Myocyte (in vitro differentiated cells): ENCODE measurements at regions not wholly inside any gene's neighbourhood (a gene's known extent, or its start where the extent isn't known, plus 50 kb on each side); places are given as distances from the start of the nearest gene placed in this dataset.

Experiments
- DNase-seq: peaks from one replicate; pipeline ENCODE4 v3.0.0-alpha.2; 2012; ENCODE audit warnings: low read depth

DNA sequence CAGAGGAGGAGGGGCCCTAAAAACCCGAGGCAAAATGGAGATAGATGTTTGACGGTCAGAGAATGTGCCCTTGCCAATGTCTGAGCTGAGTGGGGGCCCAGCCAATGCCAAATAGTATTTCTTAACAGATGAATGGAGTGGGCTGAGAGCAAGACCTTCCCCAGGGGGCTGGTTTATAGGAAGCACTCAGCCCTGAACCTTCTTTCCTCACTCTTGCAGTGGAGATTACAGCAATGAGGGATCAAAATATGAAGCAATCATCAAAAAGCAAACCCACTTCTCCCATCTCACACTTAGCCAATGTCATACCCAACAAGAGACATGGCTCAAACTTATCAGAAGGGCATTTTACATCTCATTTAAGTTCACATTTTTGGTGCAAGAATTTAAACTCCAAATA is 350.3 kb downstream of the GADD45G start:
- no peak for DNase-seq

DNA sequence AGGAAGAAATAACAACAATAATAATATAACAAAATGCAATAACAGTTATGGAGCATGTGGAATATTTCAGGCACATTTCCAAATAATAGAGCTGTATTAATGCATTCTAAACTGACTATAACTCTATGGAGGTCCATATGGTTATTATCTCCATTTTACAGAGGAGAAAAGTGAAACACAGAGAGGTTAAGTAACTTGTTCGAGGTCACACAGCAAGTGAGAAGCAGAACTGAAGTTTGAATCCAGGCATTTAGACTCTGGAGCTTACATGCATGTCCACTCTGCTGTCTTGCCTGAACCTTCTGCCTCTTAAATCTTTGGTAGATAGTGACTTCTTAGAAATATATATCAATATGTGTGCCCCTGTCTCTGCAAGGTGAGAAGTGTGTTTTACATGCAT is 350.8 kb downstream of the GADD45G start:
- no peak for DNase-seq

DNA sequence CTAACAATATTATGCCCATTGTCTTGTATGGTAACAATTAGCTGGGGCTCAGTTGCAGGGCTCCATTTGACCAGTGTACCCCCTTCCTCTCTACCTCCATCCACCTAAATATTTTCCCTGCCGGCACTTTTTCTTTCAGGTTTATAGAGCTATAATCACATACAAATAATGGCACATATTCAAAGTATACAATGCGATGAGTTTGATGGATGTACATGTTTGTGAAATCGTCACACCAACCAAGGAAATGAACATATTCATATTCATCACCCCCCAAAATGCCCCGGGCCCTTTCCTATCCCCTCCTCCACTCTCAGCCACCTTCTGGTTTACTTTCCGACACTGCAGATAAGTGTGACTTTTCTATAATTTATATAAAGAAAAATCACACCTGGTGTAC is 351.5 kb downstream of the GADD45G start:
- DNase-seq = no peak

DNA sequence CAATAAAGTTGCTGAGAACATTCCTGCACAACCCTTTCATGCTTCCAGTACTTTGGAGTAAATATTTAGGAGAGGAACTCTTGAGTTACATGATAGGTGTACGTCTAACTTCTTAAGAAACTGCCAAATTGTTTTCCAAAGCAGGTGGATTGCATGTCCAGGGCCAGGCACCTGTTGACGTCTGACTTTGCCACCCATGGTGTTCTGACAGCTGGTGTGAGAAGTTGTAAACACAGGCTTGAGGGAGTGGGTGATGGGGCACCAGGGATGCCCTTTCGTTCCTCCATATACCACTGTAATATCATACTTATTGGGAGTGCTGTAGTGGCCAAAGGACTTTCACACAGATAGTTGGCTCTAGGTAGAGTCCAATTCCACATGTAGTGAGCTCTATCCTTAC is 352.1 kb downstream of the GADD45G start:
- DNase-seq = peak; percentile 69

DNA sequence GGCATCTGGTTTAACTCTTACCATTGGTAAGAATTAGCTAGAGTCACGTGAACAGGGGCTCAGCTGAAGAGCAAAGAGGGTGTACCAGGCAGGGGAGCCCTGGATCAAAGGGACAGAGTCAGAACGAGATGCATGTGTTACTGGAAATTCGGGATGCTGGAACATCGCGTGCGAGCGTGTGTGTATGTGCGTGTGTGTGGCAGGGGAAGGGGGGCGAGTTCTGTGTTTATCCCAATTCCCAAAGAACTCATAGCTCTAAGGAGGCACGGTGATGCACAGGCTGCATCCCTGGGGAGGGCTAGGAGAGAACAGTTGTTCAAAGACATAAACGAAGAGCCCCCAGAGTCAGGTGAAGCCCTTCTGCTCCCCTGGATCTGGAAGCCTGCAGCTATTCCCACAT is 353.3 kb downstream of the GADD45G start:
- no peak for DNase-seq

DNA sequence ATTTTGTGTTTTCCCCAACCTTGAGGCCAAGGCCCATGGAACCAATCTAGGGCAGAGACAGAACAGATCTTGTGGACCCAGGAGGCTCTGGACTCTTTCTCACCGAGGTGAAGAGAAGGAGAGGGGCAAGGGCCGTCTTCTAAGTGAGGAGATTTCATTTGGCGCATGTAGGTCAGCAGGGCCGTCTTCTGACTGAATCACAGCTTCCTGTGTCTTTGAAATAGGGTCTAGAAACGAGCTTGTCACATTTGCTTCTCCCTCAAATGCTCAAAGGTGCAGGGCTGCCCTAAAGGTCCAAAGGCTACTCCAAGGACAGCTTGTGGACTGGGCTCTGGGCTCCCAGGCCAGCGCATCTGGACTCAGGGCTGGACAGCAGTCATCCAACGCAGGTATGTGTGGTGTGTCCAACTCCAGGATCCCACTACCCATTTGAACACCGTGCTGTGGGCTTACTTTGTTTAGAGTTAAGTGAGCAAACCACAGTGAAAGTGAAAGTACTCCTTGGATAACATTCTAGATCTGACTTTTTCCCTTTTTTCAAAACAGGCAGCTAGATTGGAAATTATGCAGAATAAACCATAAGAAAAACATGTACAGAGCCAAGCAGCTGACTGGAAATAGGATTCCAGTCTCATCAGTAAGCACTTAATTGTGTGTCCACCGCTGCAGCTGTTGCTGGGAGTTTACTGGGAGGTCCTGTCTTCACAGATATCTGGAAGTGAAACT is 357.0 kb downstream of the GADD45G start:
- DNase-seq = peak; percentile 81

DNA sequence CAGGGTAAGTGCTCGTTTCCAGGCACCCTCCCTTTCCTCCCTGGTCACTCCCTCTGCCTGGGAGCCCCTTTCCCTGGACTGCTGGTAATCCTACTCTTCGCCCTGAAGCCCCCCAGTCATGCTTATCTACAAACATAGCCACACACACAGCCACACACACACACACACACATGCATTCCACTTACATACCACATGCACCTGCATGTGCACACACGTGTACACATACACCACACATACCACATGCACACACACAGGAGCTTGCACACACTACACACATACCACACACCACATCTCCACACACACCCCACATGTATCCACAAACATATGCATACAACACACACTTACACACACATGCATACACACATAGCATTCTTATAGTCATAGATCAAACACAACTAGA is 358.5 kb downstream of the GADD45G start:
- no peak for DNase-seq

DNA sequence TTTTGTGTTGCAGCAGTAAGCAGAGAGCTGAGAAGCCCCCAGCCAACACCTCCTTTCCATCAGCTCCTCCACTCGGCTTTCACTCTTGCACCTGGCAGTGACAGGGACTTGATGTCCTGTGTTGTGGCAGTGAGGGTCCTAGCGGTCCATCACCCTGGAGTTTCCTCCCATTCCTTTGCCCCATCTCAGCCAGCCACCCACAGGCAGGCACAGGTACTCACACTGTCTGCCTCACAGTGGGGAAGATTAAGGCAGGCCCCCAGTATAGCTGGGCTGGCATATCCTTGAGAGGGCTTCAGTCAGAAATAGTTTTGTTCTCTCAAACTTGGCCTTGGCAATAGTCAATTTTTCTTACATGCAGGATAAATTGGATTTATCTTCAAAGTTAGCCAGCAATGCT is 362.7 kb downstream of the GADD45G start:
- no peak for DNase-seq

DNA sequence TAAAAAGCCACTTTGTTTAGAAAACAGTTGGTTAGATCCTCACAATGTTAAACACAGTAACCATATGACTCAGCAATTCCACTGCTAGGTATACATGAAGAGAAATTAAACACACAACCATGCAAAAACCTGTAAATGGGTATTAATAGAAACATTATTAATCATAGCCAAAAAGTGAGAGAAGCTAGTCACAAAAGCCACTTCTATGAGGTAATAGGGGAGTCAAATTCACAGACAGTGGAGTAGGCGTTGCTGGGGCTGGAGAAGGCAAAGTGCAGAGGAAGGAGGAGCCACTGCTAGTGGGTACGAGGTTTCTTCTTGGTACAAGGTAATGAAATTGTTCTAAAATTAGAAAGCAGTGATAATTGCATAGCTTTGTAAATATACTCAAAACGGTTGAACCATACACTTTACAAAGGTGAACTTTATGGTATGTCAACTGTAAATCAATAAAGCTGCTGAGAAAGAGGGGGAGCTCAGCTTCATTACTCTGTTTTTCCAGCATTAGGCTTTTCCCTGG is 364.4 kb downstream of the GADD45G start:
- DNase-seq = peak; percentile 47

DNA sequence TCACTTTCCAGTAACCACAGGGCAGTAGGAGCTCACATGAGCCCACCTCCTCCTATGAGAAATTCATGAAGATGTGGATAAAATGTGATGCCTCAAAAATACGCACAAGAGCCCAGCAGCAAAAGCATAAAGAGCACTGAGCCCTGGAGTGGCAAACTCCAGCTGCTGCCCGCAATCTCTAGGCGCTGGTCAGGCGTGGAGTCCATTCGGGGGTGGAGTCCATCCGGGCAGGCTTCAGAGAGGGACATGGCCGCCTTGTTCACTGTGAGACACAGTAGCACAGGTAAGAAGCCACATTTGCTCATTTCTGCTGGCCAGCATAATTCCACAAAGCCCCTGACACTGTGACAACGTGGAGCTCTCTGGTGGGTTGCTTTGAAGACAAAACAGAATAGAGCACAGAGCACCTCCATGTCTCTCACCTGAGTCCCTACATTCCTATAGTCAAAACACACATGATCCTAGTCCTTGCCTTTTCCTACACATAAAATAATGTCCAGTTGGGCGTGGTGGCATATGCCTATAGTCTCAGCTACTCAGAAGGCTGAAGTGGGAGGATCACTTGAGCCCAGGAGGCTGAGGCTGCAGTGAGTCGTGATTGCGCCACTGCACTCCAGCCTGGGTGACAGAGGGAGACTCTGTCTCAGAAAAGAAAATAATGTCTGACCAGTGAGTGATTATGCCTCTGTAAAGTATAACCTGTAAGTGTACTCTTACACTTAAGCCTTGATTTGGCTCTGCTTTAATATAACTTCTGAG is 365.2 kb downstream of the GADD45G start:
- no peak for DNase-seq

DNA sequence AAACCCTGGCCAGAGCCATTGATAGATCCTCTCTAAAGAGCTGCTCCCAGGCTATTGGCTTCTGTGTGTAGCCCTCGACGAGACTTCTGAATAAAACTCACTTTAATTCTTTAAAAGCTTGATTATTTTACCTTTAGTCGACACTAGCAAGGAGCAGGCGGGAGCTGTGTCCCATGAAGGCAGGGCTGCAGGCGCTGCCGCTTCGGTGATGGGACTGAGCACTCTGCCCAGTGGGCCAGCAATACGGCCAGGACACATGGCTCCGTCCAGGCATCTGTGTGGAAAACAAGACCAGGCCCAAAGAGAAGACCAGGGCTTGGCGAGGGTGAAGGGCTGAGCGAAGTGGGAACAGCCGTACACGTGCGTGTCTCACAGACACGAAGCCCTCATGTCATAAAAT is 365.9 kb downstream of the GADD45G start:
- no peak for DNase-seq

DNA sequence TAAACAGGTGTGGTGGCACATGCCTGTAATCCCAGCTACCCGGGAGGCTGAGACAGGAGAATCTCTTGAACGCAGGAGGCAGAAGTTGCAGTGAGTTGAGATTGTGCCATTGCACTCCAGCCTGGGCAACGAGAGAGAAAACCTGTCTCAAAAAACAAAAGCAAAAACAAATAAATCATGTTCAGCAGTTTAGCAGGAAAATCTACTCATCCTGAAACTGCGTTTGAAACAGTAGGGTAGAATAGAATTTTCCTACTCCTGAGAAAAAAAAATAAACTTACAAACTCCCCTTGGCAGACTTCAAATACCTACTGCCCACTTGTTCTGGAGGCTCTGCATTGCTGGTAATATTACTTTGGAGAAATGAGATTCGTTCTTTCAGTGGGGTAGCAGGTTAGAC is 367.7 kb downstream of the GADD45G start:
- no peak for DNase-seq

DNA sequence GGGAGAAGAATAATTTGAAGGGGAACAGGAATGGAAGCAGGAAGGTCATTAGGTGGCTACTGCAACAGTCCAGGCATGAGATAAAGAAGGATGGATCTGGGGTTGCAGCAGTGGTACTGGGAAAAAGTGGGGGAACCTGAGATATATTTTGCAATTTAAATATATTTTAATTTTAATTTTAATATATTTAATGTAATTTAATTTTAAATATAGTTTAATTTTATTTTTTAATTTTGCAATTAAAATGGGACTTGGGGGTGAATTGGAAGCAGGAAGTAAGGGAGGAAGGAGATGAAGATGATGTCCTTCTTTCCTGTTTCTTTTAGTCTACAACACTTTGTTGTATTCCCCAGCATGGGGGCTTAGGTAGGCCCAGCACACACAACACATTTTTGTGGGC is 369.8 kb downstream of the GADD45G start:
- no peak for DNase-seq

DNA sequence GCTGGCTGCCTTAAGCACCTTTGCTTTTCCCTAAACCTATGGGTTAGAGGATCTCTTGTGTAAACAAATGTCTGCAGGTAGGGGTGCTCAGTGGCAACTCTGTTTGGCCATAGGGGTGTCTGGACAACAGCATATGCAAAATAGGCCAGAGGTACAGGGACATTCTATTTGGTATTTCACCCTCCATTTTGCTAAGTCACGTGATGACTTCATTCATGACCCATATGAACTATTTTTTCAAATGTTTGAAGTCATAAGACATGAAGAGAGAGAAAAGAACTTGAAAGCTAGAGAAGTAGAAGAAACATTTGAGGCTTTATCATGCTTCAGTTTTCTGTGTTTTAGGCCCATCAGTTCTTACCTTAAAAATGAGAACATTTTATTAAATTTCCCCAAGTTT is 370.2 kb downstream of the GADD45G start:
- no peak for DNase-seq

DNA sequence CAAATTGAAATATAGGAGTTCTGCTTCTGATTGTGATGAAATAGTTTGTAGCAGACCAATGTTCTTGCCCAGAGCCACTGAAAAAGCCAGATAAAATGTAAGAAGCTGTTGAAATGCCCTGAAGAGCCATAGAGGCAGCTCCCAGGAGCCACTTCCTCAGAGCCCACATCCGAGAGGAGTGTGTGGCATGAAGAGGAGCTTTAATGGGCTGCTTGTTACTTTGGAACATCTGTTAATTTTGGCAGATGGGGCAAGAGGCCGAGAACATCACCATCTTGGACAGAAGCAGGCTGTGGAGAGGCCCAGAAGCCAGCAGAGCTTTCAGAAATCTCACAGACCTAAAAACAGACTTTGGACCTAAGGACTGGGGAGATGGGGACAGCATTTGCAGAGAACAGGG is 370.8 kb downstream of the GADD45G start:
- no peak for DNase-seq

DNA sequence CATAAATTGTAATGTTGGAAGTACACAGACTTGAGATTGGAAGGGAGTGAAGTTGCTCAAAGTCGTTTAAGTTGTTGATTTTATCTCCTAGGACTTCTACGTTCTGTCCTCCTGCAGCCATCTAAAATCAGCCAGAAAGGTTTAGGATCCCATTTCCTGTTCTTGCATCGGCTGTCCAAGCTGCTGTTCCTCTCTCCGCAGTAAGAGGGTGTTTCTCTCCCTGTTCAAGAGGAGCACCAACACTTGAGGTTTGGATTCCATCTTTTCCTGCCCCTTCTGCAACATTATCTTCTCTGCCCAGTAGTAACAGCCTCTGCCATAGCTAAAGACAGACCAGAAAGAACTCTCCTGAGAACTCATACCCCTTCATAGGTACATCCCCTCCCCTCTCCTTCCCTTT is 373.4 kb downstream of the GADD45G start:
- DNase-seq = peak; percentile 33

DNA sequence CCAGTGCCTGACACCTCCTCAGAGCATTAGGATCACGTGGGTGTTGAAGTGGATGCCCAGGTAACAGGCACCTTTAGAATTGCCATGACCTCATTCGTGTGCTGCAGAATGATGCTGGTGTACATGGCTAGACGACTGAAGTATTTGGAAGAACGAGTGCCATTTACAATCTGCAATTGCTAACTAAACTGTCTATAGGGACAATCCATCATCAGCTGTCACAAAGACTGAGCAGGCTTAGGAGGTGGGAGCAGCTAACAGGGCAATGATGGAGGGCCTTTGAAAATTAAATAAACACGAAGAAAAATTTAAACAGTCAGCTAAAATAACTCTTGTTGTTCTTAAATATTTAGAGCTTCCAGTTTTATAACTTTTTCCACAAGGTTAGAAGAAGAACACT is 375.8 kb downstream of the GADD45G start:
- DNase-seq = no peak

DNA sequence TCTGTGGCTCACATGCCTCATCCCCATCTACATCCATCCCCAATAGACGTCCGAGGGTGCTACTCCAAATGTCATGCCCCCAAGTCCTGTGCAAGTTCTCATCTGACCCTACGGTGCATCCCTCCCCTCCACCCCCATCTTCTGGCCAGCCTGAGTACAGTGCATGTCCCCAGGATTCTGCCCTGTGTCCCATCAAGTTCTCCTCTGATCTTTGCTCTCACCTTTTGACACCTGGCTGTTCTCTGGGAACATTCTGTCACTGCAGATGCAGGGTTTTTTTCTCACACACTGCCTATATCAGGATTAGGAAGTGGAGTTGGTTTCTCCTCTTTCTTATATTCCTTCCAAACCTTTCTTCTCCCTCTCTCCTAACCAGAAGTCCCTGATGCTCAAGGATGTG is 377.2 kb downstream of the GADD45G start:
- no peak for DNase-seq

DNA sequence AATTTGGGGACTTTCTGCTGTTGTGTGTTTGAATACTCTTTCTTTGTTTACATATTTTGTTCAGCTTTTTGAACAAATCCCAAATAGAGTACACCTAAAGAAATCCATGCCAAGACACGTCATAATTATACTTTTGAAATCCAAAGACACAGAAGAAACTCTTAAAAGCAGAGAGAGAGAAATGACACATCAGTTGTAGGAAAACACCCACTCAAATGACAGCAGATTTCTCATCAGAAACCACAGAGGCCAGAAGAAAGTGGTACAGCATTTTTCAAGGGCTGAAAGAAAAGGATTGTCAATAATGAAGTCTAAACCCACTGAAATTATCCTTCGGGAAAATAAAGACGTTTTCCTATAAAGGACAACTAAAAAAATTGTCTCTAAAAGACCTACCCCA is 378.6 kb downstream of the GADD45G start:
- DNase-seq = no peak

DNA sequence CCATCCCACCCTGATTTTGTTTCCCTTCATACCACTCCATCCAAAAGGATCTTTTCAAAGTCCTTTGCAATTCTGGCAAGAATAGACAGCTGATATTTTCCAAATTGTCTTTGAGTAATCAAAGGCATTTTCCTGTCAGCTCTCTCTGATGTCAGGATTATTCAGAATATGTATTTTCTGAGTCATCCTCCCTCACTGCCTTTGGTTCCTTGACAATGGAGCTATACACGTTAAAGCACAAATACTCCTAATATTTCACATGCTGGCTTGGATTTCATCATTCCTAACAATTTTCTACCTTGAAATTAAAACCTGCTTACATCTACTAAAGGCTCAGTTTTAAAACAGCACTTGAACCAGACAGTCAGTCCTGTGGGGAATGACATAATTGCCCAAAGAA is 379.4 kb downstream of the GADD45G start:
- no peak for DNase-seq

DNA sequence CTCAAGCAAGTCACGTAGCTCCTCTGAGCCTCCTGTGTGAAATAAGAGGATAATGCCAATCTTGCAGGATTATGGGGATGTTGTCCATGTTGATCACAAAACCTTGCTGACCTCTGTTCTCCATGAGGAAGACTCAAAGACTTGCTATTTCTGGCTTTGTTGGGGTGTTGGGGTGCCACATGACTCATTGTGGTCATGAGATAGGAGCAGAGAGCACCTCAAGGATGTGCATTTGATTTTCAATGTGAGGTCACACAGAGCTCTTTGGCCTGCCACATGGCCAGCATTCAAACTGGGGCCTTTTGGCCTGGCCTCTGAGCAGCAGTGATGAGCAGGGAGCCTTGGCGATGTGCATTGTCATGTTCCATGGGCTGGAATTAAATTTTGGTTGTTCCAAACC is 380.3 kb downstream of the GADD45G start:
- DNase-seq = no peak

DNA sequence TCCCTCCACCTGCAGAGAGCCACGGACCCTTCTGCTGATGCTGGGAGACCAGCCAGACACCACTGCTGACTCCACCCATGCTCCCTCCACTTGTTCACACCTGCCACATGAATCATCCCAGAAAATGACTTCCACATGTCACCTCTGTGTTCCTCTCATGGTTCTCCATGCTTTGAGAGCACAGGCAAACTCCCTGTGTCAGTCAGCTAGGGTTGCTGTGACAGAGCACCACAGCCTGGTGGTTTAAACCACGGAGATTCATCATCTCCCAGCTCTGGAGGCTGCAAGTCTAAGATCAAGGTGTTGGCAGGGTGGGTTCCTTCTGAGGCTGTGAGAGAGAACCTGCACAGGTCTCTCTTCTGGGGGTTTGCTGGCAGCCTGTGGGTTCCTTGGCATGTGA is 381.4 kb downstream of the GADD45G start:
- DNase-seq = peak; percentile 54

DNA sequence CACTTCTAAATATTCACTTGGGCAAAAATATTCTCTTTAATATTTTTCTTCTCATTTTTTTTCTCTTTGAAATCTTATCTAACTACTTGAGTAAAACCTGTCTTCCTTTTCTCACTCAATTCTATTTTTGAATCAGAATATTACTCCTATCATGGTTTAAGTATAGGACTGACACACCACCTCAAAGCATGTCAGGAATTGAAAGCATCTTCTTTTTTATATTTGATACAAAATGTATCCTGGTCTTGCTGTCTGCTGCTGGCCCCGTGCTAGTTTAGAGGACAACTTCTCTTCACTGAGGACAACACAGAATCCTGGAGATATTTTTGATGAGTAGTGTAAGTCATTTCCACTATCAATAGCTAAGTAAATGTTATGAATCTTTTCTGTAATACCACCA is 383.6 kb downstream of the GADD45G start:
- DNase-seq = peak; percentile 64
